NCI-H1048 (cell line): ENCODE measurements at regions not wholly inside any gene's neighbourhood (a gene's known extent, or its start where the extent isn't known, plus 50 kb on each side); places are given as distances from the start of the nearest gene placed in this dataset.
"Not testable (repeated sequence)": the region's sequence is repeated elsewhere in the genome, so short reads cannot be mapped to it uniquely, and the experiment has no call there.

Source experiments
- DNase-seq: peaks from one replicate; lab custom pipeline; 2025; lab: John Stamatoyannopoulos, UW

GRCh38 chr2:146978577-146979555 is 866.0 kb upstream of the ACVR2A start:
- DNase-seq, result no peak

GRCh38 chr2:146970981-146971380 is 873.8 kb upstream of the ACVR2A start:
- not testable (repeated sequence) for DNase-seq

GRCh38 chr2:146969703-146970102 is 875.1 kb upstream of the ACVR2A start:
- DNase-seq, result not testable (repeated sequence)

- DNase-seq, result no peak
Observed at GRCh38 chr2:146964494-146964893, 880.3 kb upstream of the ACVR2A start.

- no peak for DNase-seq
Observed at GRCh38 chr2:146954544-146954943, 890.3 kb upstream of the ACVR2A start.

GRCh38 chr2:146952696-146953095 is 892.1 kb upstream of the ACVR2A start:
- no peak for DNase-seq

- DNase-seq, result no peak
Observed at GRCh38 chr2:146950911-146951310, 893.9 kb upstream of the ACVR2A start.

- DNase-seq, result no peak
Observed at GRCh38 chr2:146950361-146950760, 894.5 kb upstream of the ACVR2A start.

- no peak for DNase-seq
Observed at GRCh38 chr2:146949400-146949799, 895.4 kb upstream of the ACVR2A start.

- DNase-seq, result no peak
Observed at GRCh38 chr2:146944601-146945000, 900.2 kb upstream of the ACVR2A start.

GRCh38 chr2:146939991-146940685 is 904.7 kb upstream of the ACVR2A start:
- DNase-seq, result no peak

- no peak for DNase-seq
Observed at GRCh38 chr2:146934921-146935320, 909.9 kb upstream of the ACVR2A start.

- DNase-seq, result no peak
Observed at GRCh38 chr2:146931109-146931508, 913.7 kb upstream of the ACVR2A start.

- no peak for DNase-seq
Observed at GRCh38 chr2:146927080-146927711, 917.6 kb upstream of the ACVR2A start.

GRCh38 chr2:146918280-146918679 is 926.5 kb upstream of the ACVR2A start:
- DNase-seq, result no peak

GRCh38 chr2:146917431-146918042 is 927.3 kb upstream of the ACVR2A start:
- no peak for DNase-seq

- DNase-seq, result no peak
Observed at GRCh38 chr2:146916914-146917313, 927.9 kb upstream of the ACVR2A start.

GRCh38 chr2:146913476-146913875 is 931.4 kb upstream of the ACVR2A start:
- DNase-seq, result no peak

GRCh38 chr2:146912536-146912935 is 932.3 kb upstream of the ACVR2A start:
- DNase-seq, result no peak

GRCh38 chr2:146908776-146909175 is 936.1 kb upstream of the ACVR2A start:
- DNase-seq, result no peak

- DNase-seq, result no peak
Observed at GRCh38 chr2:146898083-146898482, 946.7 kb upstream of the ACVR2A start.

- no peak for DNase-seq
Observed at GRCh38 chr2:146894514-146894913, 950.3 kb upstream of the ACVR2A start.
